Bronchial epithelial cell (primary cell): ENCODE measurements at regions not wholly inside any gene's neighbourhood (a gene's known extent, or its start where the extent isn't known, plus 50 kb on each side); places are given as distances from the start of the nearest gene placed in this dataset.

Source experiments
- DNase-seq: peaks from one replicate; pipeline ENCODE4 v3.0.0-alpha.2; 2010; ENCODE audit warnings: low read depth
- FAIRE-seq: peaks from 2 replicates; lab custom pipeline; 2011; peaks lifted over from hg19 to GRCh38; lab: Jason Lieb, UNC
- H3K27me3 ChIP-seq: 2 replicates; pipeline ENCODE4 v1.5.1; 2011; ENCODE audit warnings: low read length; ENCODE audit not compliant: control insufficient read depth, insufficient read depth
- H3K36me3 ChIP-seq: 2 replicates; pipeline ENCODE4 v1.5.1; 2011; ENCODE audit warnings: low read length; ENCODE audit not compliant: control insufficient read depth, insufficient read depth
- H3K4me3 ChIP-seq: 2 replicates; pipeline ENCODE4 v1.5.1; 2011; ENCODE audit warnings: mild to moderate bottlenecking, low read depth, low read length, control low read depth
- TF ChIP-seq, protein P1 (sequence below): IDR thresholded peaks from 2 replicates; pipeline ENCODE4 v1.5.1; 2011; ENCODE audit warnings: mild to moderate bottlenecking, moderate library complexity, low read length, control low read depth, inconsistent platforms; ENCODE audit not compliant: insufficient read depth, severe bottlenecking

DNA sequence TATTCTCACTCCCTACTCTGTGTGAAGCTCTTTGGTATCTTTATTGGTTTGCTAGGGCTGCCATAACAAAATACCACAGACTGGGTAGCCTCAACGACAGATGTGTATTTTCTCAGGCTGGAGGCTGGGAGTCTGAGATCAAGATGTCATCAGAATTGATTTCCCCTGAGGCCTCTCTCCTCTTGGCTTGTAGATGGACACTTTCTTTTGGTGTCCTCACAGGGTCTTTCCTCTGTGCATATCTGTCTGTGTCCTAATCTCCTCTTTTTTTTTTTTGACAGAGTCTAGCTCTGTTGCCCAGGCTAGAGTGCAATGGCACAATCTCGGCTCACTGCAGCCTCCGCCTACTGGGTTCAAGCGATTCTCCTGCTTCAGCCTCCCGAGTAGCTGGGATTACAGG, 71.4 kb upstream of the KCNJ6 start:
- no peak for FAIRE-seq
- no peak for DNase-seq
- Histone ChIP-seq H3K36me3 (no peaks in the 10 kb centered on the region), H3K27me3 (no peaks in the 10 kb centered on the region), H3K4me3 (no peak overlapping the region)
- TF ChIP-seq, protein P1, sequence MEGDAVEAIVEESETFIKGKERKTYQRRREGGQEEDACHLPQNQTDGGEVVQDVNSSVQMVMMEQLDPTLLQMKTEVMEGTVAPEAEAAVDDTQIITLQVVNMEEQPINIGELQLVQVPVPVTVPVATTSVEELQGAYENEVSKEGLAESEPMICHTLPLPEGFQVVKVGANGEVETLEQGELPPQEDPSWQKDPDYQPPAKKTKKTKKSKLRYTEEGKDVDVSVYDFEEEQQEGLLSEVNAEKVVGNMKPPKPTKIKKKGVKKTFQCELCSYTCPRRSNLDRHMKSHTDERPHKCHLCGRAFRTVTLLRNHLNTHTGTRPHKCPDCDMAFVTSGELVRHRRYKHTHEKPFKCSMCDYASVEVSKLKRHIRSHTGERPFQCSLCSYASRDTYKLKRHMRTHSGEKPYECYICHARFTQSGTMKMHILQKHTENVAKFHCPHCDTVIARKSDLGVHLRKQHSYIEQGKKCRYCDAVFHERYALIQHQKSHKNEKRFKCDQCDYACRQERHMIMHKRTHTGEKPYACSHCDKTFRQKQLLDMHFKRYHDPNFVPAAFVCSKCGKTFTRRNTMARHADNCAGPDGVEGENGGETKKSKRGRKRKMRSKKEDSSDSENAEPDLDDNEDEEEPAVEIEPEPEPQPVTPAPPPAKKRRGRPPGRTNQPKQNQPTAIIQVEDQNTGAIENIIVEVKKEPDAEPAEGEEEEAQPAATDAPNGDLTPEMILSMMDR, result no peak

DNA sequence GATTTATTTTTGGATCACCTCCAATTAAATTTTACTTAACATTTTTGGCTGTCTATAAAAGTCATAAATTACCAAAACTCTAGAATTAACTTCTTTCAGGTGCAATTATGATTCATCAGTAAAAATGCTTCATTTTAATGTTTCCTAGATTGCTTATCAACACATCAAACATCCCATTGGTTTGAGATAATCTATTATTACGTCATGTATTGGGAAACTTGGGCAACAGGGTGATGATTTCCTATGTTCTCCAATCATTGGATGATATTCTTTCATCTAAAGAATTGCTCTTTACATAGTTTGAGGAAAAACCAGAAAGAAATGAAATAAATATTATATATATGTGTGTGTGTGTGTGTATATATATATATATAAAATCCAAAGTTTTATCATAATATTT, 76.8 kb upstream of the KCNJ6 start:
- Histone ChIP-seq H3K36me3 (no peaks in the 10 kb centered on the region), H3K4me3 (no peak overlapping the region), H3K27me3 (no peaks in the 10 kb centered on the region)
- DNase-seq, result no peak
- FAIRE-seq, result no peak
- TF ChIP-seq, protein P1, result no peak

DNA sequence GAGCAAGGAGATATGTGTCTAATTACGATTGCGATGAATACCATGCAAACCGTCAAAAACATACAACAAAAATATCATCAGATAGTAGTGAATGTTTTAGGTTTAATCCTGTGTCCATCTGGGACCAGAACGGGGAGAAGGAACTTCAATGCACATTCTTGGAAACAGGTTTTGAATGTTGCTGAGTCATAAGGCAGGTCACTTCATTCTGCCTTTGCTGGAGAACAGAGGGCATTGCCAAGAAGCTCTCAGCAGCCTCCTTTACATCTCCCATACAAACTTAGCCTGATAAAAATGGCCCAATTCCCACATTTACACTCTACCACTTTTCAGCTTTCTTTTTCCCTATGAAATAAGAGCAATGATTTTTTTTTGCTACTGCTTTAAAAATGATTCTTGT, 78.0 kb upstream of the KCNJ6 start:
- DNase-seq (peak; percentile 12), FAIRE-seq (no peak)
- H3K4me3 ChIP-seq, result no peak overlapping the region
- no peaks in the 10 kb centered on the region for H3K27me3 ChIP-seq
- no peaks in the 10 kb centered on the region for H3K36me3 ChIP-seq
- TF ChIP-seq, protein P1, result no peak

DNA sequence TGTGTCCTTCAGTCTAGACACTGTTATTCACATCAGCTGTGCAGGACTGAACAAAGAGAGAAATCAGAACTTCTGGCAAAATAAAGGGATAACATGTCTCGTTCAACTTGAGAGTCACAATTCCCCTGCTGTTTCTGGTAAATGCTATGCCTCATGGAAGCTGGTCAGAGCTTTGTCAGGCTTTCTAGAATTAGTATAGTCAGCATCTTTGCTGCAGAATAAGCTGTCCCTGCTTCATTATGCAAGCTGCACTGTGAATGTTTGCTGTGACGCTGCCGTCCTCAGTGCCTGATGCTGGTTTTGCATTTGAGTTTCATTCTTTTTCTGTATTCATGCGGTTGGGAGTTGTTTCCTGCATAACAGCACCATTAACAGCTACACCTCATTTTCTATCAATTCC, 96.4 kb upstream of the KCNJ6 start:
- DNase-seq, result no peak
- FAIRE-seq, result no peak
- TF ChIP-seq, protein P1, result no peak

DNA sequence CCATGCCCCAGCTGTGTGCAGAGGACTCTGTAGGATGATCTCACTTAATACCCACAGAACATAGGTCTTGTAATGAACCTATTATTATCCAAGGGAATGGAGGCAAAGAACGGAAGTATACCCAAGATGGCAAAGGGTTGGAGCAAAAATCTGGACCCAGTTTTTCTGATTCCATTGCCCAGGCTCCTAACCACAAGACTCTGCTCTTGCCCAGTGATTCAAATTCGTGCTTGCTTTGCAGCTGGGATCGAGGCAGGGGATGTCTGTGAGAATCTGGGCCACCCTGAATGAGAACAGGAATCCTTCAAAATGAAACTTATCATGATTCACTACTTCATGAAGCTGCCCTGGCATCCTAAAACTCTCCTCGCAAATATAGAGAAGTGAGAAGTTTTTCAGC, 97.5 kb upstream of the KCNJ6 start:
- DNase-seq, result no peak
- no peak overlapping the region for H3K4me3 ChIP-seq
- no peak for FAIRE-seq
- TF ChIP-seq, protein P1, result no peak
- H3K27me3 ChIP-seq, result no peaks in the 10 kb centered on the region
- H3K36me3 ChIP-seq, result no peaks in the 10 kb centered on the region

More for the DNA sequence above, 96.4 kb upstream of the KCNJ6 start:
- Histone ChIP-seq H3K4me3 (no peak overlapping the region), H3K27me3 (no peaks in the 10 kb centered on the region), H3K36me3 (no peaks in the 10 kb centered on the region)

DNA sequence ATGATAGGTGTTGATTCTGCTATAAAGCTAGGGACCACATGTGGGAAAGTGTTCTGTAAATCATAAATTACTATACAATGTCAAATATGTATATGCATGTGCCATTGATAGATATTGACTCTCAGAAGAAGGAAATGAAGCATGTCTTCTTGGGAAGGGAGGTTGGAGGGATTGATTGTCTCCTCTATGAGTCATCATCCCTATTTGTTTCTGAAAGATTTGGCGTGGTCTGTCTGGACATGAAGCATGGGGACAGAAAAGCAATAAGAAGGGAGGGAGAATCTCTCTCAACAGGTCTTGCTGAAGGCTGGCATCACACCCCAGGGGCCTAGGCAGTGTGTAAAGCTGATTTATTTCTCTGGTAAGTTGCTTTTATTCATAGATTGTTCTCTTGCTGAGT, 98.0 kb upstream of the KCNJ6 start:
- H3K36me3 ChIP-seq, result no peaks in the 10 kb centered on the region
- no peak overlapping the region for H3K4me3 ChIP-seq
- peak; percentile 12 for DNase-seq
- no peak for FAIRE-seq
- H3K27me3 ChIP-seq, result no peaks in the 10 kb centered on the region
- TF ChIP-seq, protein P1, result no peak
